Keratinocyte (primary cell): ENCODE measurements at regions not wholly inside any gene's neighbourhood (a gene's known extent, or its start where the extent isn't known, plus 50 kb on each side); places are given as distances from the start of the nearest gene placed in this dataset.

ENCODE experiments used
- CTCF ChIP-seq, 3 experiments: IDR thresholded peaks in 1 of 3; conservative IDR thresholded peaks in 1 of 3; optimal IDR thresholded peaks in 1 of 3; 2 replicates in 2 of 3; 3 replicates in 1 of 3; pipeline versions ENCODE3 to v1.5.1; 2011; ENCODE audit warnings: low read length in 3 of 3, mild to moderate bottlenecking in 3 of 3, moderate library complexity in 2 of 3, control low read depth in 1 of 3, inconsistent platforms in 1 of 3; ENCODE audit not compliant: insufficient read depth in 2 of 3; ENCODE audit errors: extremely low read depth in 1 of 3
- EZH2 ChIP-seq: IDR thresholded peaks from one replicate; pipeline ENCODE4 v1.6.1; 2012; ENCODE audit warnings: inconsistent platforms, mild to moderate bottlenecking, low read length, moderate library complexity

DNA sequence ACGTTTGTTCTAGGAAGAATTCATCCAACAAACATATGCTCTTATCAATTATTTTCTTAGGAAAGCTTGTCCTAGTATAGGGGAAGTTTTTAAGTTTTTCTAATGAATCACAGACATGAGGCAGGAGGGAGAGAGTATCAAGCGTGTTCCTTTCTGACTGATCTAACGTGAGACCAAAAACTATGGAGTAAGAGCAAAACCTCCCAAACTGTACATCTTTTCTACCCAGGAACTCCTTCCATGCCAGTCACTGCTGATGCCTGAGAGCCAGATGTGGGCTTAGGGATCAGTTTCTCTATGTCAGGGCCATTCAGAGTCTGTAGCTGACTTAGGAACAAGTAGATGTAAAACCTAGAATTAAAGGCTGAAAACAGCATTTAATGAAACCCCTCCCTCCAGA, 51.7 kb upstream of the NFIB start:
- TF ChIP-seq CTCF (optimal IDR thresholded peaks at IDR 0.05 in 1 of 3, IDR thresholded peaks at IDR 0.05 in 1 of 3, conservative IDR thresholded peaks at IDR 0.05 in 1 of 3; ENCODE audit: extremely low read depth in 1 of 3, insufficient read depth in 2 of 3, low read length in 3 of 3) = no peak
- no peak for TF ChIP-seq EZH2
